H9 (cell line): ENCODE measurements at regions not wholly inside any gene's neighbourhood (a gene's known extent, or its start where the extent isn't known, plus 50 kb on each side); places are given as distances from the start of the nearest gene placed in this dataset.

Source experiments
- DNase-seq: peaks from one replicate; pipeline ENCODE4 v3.0.0-alpha.2; 2017
- H2AFZ ChIP-seq: one replicate; pipeline ENCODE4 v1.6.1; 2013; ENCODE audit warnings: mild to moderate bottlenecking, low read length, control low read depth, moderate library complexity
- H2AK5ac ChIP-seq: 2 replicates; pipeline ENCODE4 v1.6.1; 2013; ENCODE audit warnings: low read length, control low read depth, mixed read lengths; ENCODE audit not compliant: insufficient read length
- H2BK120ac ChIP-seq: one replicate; pipeline ENCODE4 v1.6.1; 2013; ENCODE audit warnings: low read depth, mild to moderate bottlenecking, low read length, control low read depth, inconsistent platforms; ENCODE audit not compliant: poor library complexity, severe bottlenecking
- H2BK12ac ChIP-seq: 2 replicates; pipeline ENCODE4 v1.6.1; 2013; ENCODE audit warnings: low read length, control low read depth, mixed read lengths, low read depth; ENCODE audit not compliant: insufficient read length
- H2BK15ac ChIP-seq: 2 replicates; pipeline ENCODE4 v1.6.1; 2013; ENCODE audit warnings: low read depth, low read length, control low read depth
- H2BK20ac ChIP-seq: one replicate; pipeline ENCODE4 v1.6.1; 2013; ENCODE audit warnings: low read depth, mild to moderate bottlenecking, low read length, control low read depth, inconsistent platforms; ENCODE audit not compliant: poor library complexity, severe bottlenecking
- H2BK5ac ChIP-seq: 2 replicates; pipeline ENCODE4 v1.6.1; 2013; ENCODE audit warnings: low read length, control low read depth, mixed read lengths; ENCODE audit not compliant: insufficient read length
- H3K14ac ChIP-seq: 2 replicates; pipeline ENCODE4 v1.6.1; 2013; ENCODE audit warnings: low read length, control low read depth; ENCODE audit not compliant: insufficient read depth
- H3K18ac ChIP-seq: 2 replicates; pipeline ENCODE4 v1.6.1; 2013; ENCODE audit warnings: low read depth, mild to moderate bottlenecking, mixed read lengths, low read length, control low read depth; ENCODE audit not compliant: insufficient read length
- H3K23ac ChIP-seq: 2 replicates; pipeline ENCODE4 v1.6.1; 2013; ENCODE audit warnings: low read length, control low read depth, mixed read lengths, low read depth; ENCODE audit not compliant: insufficient read length
- H3K23me2 ChIP-seq: 2 replicates; pipeline ENCODE4 v1.6.1; 2013; ENCODE audit warnings: low read depth, mild to moderate bottlenecking, mixed read lengths, low read length, control low read depth; ENCODE audit not compliant: insufficient read length, poor library complexity, severe bottlenecking
- H3K27ac ChIP-seq: 2 replicates; pipeline ENCODE4 v1.5.1; 2013; ENCODE audit warnings: low read length, control low read depth, mixed read lengths, low read depth; ENCODE audit not compliant: insufficient read length
- H3K27me3 ChIP-seq: 2 replicates; pipeline ENCODE4 v1.6.1; 2013; ENCODE audit warnings: low read length, control low read depth, inconsistent platforms; ENCODE audit not compliant: insufficient read depth
- H3K4ac ChIP-seq: 2 replicates; pipeline ENCODE4 v1.6.1; 2013; ENCODE audit warnings: low read depth, mild to moderate bottlenecking, control low read depth, inconsistent platforms, low read length, moderate library complexity
- H3K4me1 ChIP-seq: 2 replicates; pipeline ENCODE4 v1.6.1; 2013; ENCODE audit warnings: low read length, control low read depth, inconsistent platforms; ENCODE audit not compliant: insufficient read depth
- H3K4me2 ChIP-seq: 2 replicates; pipeline ENCODE4 v1.6.1; 2013; ENCODE audit warnings: low read length, control low read depth, mixed read lengths; ENCODE audit not compliant: insufficient read length, insufficient read depth
- H3K56ac ChIP-seq: 2 replicates; pipeline ENCODE4 v1.6.1; 2013; ENCODE audit warnings: low read depth, mild to moderate bottlenecking, mixed read lengths, low read length, control low read depth; ENCODE audit not compliant: insufficient read length
- H3K79me1 ChIP-seq: 2 replicates; pipeline ENCODE4 v1.6.1; 2013; ENCODE audit warnings: low read depth, mild to moderate bottlenecking, moderate library complexity, low read length, control low read depth, inconsistent platforms; ENCODE audit not compliant: insufficient read depth, poor library complexity, severe bottlenecking
- H3K79me2 ChIP-seq: 2 replicates; pipeline ENCODE4 v1.6.1; 2013; ENCODE audit warnings: low read length, control low read depth, inconsistent platforms; ENCODE audit not compliant: insufficient read depth
- H3K9ac ChIP-seq: 2 replicates; pipeline ENCODE4 v1.6.1; 2013; ENCODE audit warnings: low read length, control low read depth, mixed read lengths; ENCODE audit not compliant: insufficient read length; ENCODE audit errors: extremely low read depth
- H3K9me3 ChIP-seq: one replicate; pipeline ENCODE4 v1.6.1; 2013; ENCODE audit warnings: low read depth, low read length, inconsistent platforms; ENCODE audit not compliant: control insufficient read depth
- H3T11ph ChIP-seq: one replicate; pipeline ENCODE4 v1.6.1; 2013; ENCODE audit warnings: mild to moderate bottlenecking, low read length, control low read depth, inconsistent platforms
- H4K20me1 ChIP-seq: one replicate; pipeline ENCODE4 v1.6.1; 2013; ENCODE audit not compliant: control insufficient read depth, insufficient read length, insufficient read depth
- H4K5ac ChIP-seq: 2 replicates; pipeline ENCODE4 v1.6.1; 2013; ENCODE audit warnings: low read depth, mild to moderate bottlenecking, mixed read lengths, low read length, control low read depth; ENCODE audit not compliant: insufficient read length
- H4K8ac ChIP-seq: replicated peaks from 2 replicates; pipeline ENCODE4 v1.6.1; 2013; ENCODE audit warnings: low read length, control low read depth, mixed read lengths, low read depth; ENCODE audit not compliant: insufficient read length
- H4K91ac ChIP-seq: 2 replicates; pipeline ENCODE4 v1.6.1; 2013; ENCODE audit warnings: low read depth, mild to moderate bottlenecking, moderate library complexity, mixed read lengths, low read length, control low read depth; ENCODE audit not compliant: insufficient read length
- H3K27ac Mint-ChIP-seq, 3 experiments: 2 replicates in 2 of 3; 3 replicates in 1 of 3; pipeline ENCODE4 v1.8.0; 2020 to 2021; ENCODE audit warnings: mixed read lengths in 3 of 3, mild to moderate bottlenecking in 1 of 3, moderate library complexity in 1 of 3
- H3K27me3 Mint-ChIP-seq: 2 replicates; pipeline ENCODE4 v1.8.0; 2021; ENCODE audit warnings: low read depth, mild to moderate bottlenecking, moderate library complexity, mixed read lengths
- H3K36me3 Mint-ChIP-seq, 3 experiments: 2 replicates in 2 of 3; 3 replicates in 1 of 3; pipeline ENCODE4 v1.8.0; 2020 to 2021; ENCODE audit warnings: low read depth in 3 of 3, mixed read lengths in 3 of 3; ENCODE audit not compliant: insufficient read depth in 1 of 3
- H3K4me1 Mint-ChIP-seq, 2 experiments: 2 replicates each; pipeline ENCODE4 v1.8.0; 2020; ENCODE audit warnings: mixed read lengths in 2 of 2
- H3K4me3 Mint-ChIP-seq, 2 experiments: 2 replicates in 1 of 2; 3 replicates in 1 of 2; pipeline ENCODE4 v1.8.0; 2020 to 2021; ENCODE audit warnings: mild to moderate bottlenecking in 2 of 2, mixed read lengths in 2 of 2, moderate library complexity in 1 of 2
- H3K9me3 Mint-ChIP-seq, 2 experiments: 2 replicates in 1 of 2; 3 replicates in 1 of 2; pipeline ENCODE4 v1.8.0; 2020; ENCODE audit warnings: mild to moderate bottlenecking in 2 of 2, mixed read lengths in 2 of 2, moderate library complexity in 1 of 2
- CTCF ChIP-seq: fragments of 200-600 bp; sonication (generic); conservative IDR thresholded peaks from 3 replicates; pipeline ENCODE4 v1.8.0; 2021; ENCODE audit warnings: antibody characterized with exemption, mild to moderate bottlenecking
- WGBS: extraction: QIAGEN DNeasy Blood & Tissue Kit; methylation state at CpG from one replicate; pipeline ENCODE4 v1.1.7; 2013; ENCODE audit warnings: missing lambda C conversion rate, low lambda C conversion rate, mixed read lengths; ENCODE audit not compliant: insufficient read length; ENCODE audit errors: extremely low coverage; 5-methylcytosine and 5-hydroxymethylcytosine counted together

GRCh38 chr4:189858435-189858834 lies 82.2 kb upstream of the FRG1 start:
- no peak for TF ChIP-seq CTCF
- Mint-ChIP-seq H3K4me3 (no peak overlapping the region), H3K27me3 (peaks cover 1% of the 10 kb centered on the region; the same call in 1 of the 2 replicates), H3K9me3 (peaks cover 78 to 95% of the 10 kb centered on the region in 2 experiments), H3K4me1 (no peaks in the 10 kb centered on the region), H3K36me3 (peaks cover 4 to 17% (median 5%) of the 10 kb centered on the region in 3 experiments; a peak in 4 of 7 replicates), H3K27ac (no peak overlapping the region)
- no peak overlapping the region for H4K5ac ChIP-seq
- H2AFZ ChIP-seq: no peak overlapping the region
- no peaks in the 10 kb centered on the region for H3K79me1 ChIP-seq
- H3T11ph ChIP-seq: no peak overlapping the region
- no peak overlapping the region for H3K9ac ChIP-seq
- H3K9me3 ChIP-seq: peaks cover 20% of the 10 kb centered on the region
- no peak overlapping the region for H3K56ac ChIP-seq
- no CpG with 5 or more reads among the region's 4 CpGs for WGBS
- no peak overlapping the region for H4K91ac ChIP-seq
- H3K23ac ChIP-seq: no peak overlapping the region
- no peak overlapping the region for H3K4me2 ChIP-seq
- no peak overlapping the region for H2AK5ac ChIP-seq
- no peak overlapping the region for H4K8ac ChIP-seq
- H3K27me3 ChIP-seq: no peaks in the 10 kb centered on the region
- no peak overlapping the region for H3K27ac ChIP-seq
- no peak overlapping the region for H3K18ac ChIP-seq
- DNase-seq: no peak
- H2BK12ac ChIP-seq: no peak overlapping the region
- H3K4me1 ChIP-seq: no peaks in the 10 kb centered on the region
- no peaks in the 10 kb centered on the region for H4K20me1 ChIP-seq
- H3K14ac ChIP-seq: no peak overlapping the region
- no peak overlapping the region for H2BK5ac ChIP-seq
- H2BK120ac ChIP-seq: no peak overlapping the region
- H3K23me2 ChIP-seq: no peaks in the 10 kb centered on the region
- no peaks in the 10 kb centered on the region; the same call in 1 of the 2 replicates for H3K79me2 ChIP-seq
- H2BK20ac ChIP-seq: no peak overlapping the region
- no peak overlapping the region for H3K4ac ChIP-seq
- no peak overlapping the region for H2BK15ac ChIP-seq
